HepG2 (cell line): ENCODE measurements at regions not wholly inside any gene's neighbourhood (a gene's known extent, or its start where the extent isn't known, plus 50 kb on each side); places are given as distances from the start of the nearest gene placed in this dataset.

Experiments used
- ATAC-seq: fragments of 200-7000 bp; cut with Tn5 transposase; 3 replicates; pipeline ENCODE4 v1.9.1; 2020; ENCODE audit warnings: mild to moderate bottlenecking, moderate library complexity
- BruUV-seq: library from RNA; stranded (reverse); fragments of 400-500 nt; replicated peaks from 2 replicates; lab custom pipeline; 2021; lab: Mats Ljungman, UMichigan
- CTCF ChIA-PET: fragments of 300-600 bp; formaldehyde crosslinking; extraction: SDS; loops from one replicate; lab custom pipeline; 2021; ENCODE audit warnings: low total read pairs, inconsistent platforms, low intra/inter-chr PET ratio; lab: Yijun Ruan, JAX
- POLR2A ChIA-PET: fragments of 350-600 bp; sonication (Branson Sonifier 250); formaldehyde crosslinking; loops from one replicate; lab custom pipeline; 2020; ENCODE audit warnings: antibody characterized with exemption, inconsistent platforms; lab: Yijun Ruan, JAX
- DNase-seq: peaks from one replicate; pipeline ENCODE4 v3.0.0-alpha.2; 2015; ENCODE audit warnings: low spot score
- FAIRE-seq: peaks from 3 replicates; lab custom pipeline; 2011; peaks lifted over from hg19 to GRCh38; lab: Jason Lieb, UNC
- H2AFZ ChIP-seq: one replicate; pipeline ENCODE4 v1.6.1; 2011; ENCODE audit warnings: low read length, inconsistent platforms
- H3K27ac ChIP-seq: fragments of 300-600 bp; 3 replicates; pipeline ENCODE4 v1.8.0; 2011; ENCODE audit warnings: mixed run types, mild to moderate bottlenecking, mixed read lengths, low read length, inconsistent platforms; ENCODE audit not compliant: insufficient read depth; ENCODE audit errors: extremely low read length
- H3K27me3 ChIP-seq, 2 experiments: fragments of 200-600 bp in 1 of 2; 2 replicates in 1 of 2; 3 replicates in 1 of 2; pipeline versions ENCODE4 v1.6.0 to v1.8.0; 2011; ENCODE audit warnings: low read length in 2 of 2, mild to moderate bottlenecking in 2 of 2, moderate library complexity in 2 of 2, inconsistent platforms in 1 of 2; ENCODE audit not compliant: insufficient read depth in 2 of 2, control insufficient read depth in 1 of 2
- H3K36me3 ChIP-seq, 2 experiments: fragments of 200-600 bp in 1 of 2; replicated peaks in 1 of 2; 2 replicates in 1 of 2; 3 replicates in 1 of 2; pipeline versions ENCODE4 v1.5.1 to v1.8.0; 2011; ENCODE audit warnings: low read length in 2 of 2, inconsistent platforms in 1 of 2; ENCODE audit not compliant: insufficient read depth in 2 of 2, control insufficient read depth in 1 of 2
- H3K4me1 ChIP-seq: 2 replicates; pipeline ENCODE4 v1.5.1; 2012; ENCODE audit warnings: low read length, inconsistent platforms; ENCODE audit not compliant: insufficient read depth
- H3K4me2 ChIP-seq: 2 replicates; pipeline ENCODE4 v1.6.0; 2011; ENCODE audit warnings: low read depth, low read length, inconsistent platforms
- H3K4me3 ChIP-seq, 3 experiments: fragments of 200-600 bp in 1 of 3; sonication (generic), shearing (Covaris generic) in 1 of 3; replicated peaks in 1 of 3; 2 replicates each; pipeline ENCODE4 v1.5.1; 2011 to 2016; ENCODE audit warnings: low read length in 3 of 3, inconsistent platforms in 2 of 3, low read depth in 2 of 3, mild to moderate bottlenecking in 2 of 3, control low read depth in 1 of 3, mixed read lengths in 1 of 3; ENCODE audit not compliant: insufficient read depth in 1 of 3
- H3K79me2 ChIP-seq: one replicate; pipeline ENCODE4 v1.6.1; 2011; ENCODE audit warnings: low read length, inconsistent platforms; ENCODE audit not compliant: insufficient read depth
- H3K9ac ChIP-seq: 2 replicates; pipeline ENCODE4 v1.6.0; 2011; ENCODE audit warnings: mild to moderate bottlenecking, low read depth, low read length, inconsistent platforms; ENCODE audit not compliant: insufficient read depth
- H3K9me3 ChIP-seq: 2 replicates; pipeline ENCODE4 v1.5.1; 2012; ENCODE audit warnings: mild to moderate bottlenecking, low read length
- H4K20me1 ChIP-seq: 2 replicates; pipeline ENCODE4 v1.6.0; 2011; ENCODE audit warnings: inconsistent platforms, mild to moderate bottlenecking, low read length, moderate library complexity; ENCODE audit not compliant: insufficient read depth
- HNF4A ChIP-seq: sonication (generic); formaldehyde crosslinking; IDR thresholded peaks from 2 replicates; pipeline ENCODE4 v1.4.0; 2020; ENCODE audit warnings: missing genetic modification reagents
- RAD51 ChIP-seq: fragments of 450-650 bp; IDR thresholded peaks from 2 replicates; pipeline ENCODE4 v1.6.1; 2016; ENCODE audit warnings: borderline replicate concordance
- SNAI1 ChIP-seq: sonication (generic); formaldehyde crosslinking; IDR thresholded peaks from 2 replicates; pipeline ENCODE4 v1.5.0; 2020; ENCODE audit warnings: mild to moderate bottlenecking, missing genetic modification reagents, borderline replicate concordance
- TAF15 ChIP-seq: fragments of 200-400 bp; formaldehyde crosslinking; IDR thresholded peaks from one replicate; pipeline ENCODE4 v1.6.1; 2018; ENCODE audit warnings: mild to moderate bottlenecking, low read depth, low read length; ENCODE audit not compliant: poor library complexity, severe bottlenecking
- ZNF367 ChIP-seq: sonication (generic); formaldehyde crosslinking; IDR thresholded peaks from 2 replicates; pipeline ENCODE4 v1.4.0; 2020; ENCODE audit warnings: missing genetic modification reagents, borderline replicate concordance
- ZNF670 ChIP-seq: sonication (generic); formaldehyde crosslinking; IDR thresholded peaks from 2 replicates; pipeline ENCODE4 v1.8.0; 2022; ENCODE audit warnings: mild to moderate bottlenecking, missing genetic modification reagents, borderline replicate concordance
- ZZZ3 ChIP-seq: sonication (generic); formaldehyde crosslinking; IDR thresholded peaks from 2 replicates; pipeline ENCODE4 v1.4.0; 2020; ENCODE audit warnings: missing genetic modification reagents, mild to moderate bottlenecking, borderline replicate concordance
- WGBS: methylation state at CpG from one replicate; pipeline ENCODE4 v1.1.6; 2017; ENCODE audit warnings: low lambda C conversion rate; 5-methylcytosine and 5-hydroxymethylcytosine counted together
- in situ Hi-C: cut with HindIII; loops from 2 replicates; pipeline ENCODE4 v1.10.0; 2017; ENCODE audit warnings: low pct_unique_long_range_greater_than_20kb; ENCODE audit not compliant: extremely low pct_ligation_motif_present
- intact Hi-C: fragments of 100-400 bp; cut with micrococcal nuclease; formaldehyde crosslinking; loops from one replicate; pipeline ENCODE4 v1.10.0; 2022; ENCODE audit not compliant: unreplicated experiment

DNA sequence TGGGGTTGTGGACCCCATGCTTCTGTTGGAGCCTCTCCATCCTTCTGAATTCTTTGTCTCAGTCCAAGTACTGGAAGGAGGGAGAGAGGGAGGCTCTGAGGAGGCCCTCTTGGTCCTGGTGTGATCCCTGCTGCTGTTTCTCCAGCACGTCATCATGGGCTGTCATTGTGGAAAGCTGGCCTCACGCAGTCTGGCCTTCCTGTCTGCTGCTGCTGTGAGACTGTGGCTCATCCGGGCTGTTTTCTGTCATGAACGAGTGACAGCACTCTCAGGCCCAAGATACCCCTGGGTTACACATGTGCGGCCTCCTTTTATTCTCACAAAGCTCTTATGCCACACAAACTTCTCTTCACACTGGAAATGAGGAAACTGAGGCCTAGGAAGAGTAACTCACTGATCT, 499.3 kb downstream of the CCDC171 start:
- ChIA-PET POLR2A (no interaction called here), CTCF (no interaction called here)
- Histone ChIP-seq H4K20me1 (no peaks in the 10 kb centered on the region), H3K4me2 (no peak overlapping the region), H3K4me1 (no peaks in the 10 kb centered on the region), H3K36me3 (no peaks in the 10 kb centered on the region), H3K79me2 (no peaks in the 10 kb centered on the region), H3K27ac (no peak overlapping the region), H3K9ac (no peak overlapping the region), H3K9me3 (no peaks in the 10 kb centered on the region), H3K4me3 (no peak overlapping the region), H3K27me3 (no peaks in the 10 kb centered on the region; a peak in 2 of 5 replicates), H2AFZ (no peak overlapping the region)
- no peak for FAIRE-seq
- TF ChIP-seq TAF15 (no peak), RAD51 (no peak), ZZZ3 (CRISPR knock-in tag) (no peak), ZNF367 (CRISPR knock-in tag) (no peak), ZNF670 (CRISPR knock-in tag) (no peak)
- intact Hi-C loops (no loop called here), in situ Hi-C loops (no loop called here)
- 34% methylated on average over 4 of the region's 5 CpGs for WGBS
- no peak for DNase-seq
- BruUV-seq = no TSS peak
- ATAC-seq = no peak

DNA sequence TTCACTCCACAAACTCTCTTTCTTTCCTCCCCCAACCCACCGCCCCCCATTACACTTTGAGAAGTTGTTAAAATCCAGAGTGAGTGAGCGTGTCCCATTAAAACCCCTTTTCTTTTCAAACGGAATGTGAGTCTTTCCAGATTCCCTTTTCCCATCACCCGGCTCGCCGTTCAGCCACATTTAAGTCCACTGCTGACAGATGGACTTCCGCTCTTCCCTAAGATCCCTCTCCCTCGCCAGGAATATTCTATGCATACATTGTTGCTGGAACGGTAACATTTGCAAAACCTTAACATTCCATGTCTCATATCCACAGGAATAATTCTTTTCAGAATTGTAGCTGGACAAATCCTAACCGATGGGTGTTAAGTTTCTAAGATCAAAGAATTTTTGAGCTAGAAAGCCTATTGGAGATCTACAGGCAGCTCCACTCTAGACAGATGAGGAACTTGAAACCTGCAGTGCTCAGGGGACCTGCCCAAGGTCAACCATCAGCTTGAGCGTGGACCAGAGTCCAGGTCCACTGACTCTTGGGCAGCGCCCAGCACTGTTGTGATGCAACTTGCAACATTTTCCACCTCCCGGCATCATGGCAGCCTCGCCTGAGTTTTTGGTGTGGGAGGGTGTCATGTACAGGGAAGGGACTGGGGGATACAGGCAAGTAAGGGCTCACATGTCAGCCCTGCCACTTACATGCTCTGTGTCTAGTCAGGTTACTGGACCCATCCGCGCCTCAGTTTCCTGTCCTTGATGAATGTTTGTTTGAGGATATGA, 500.1 kb downstream of the CCDC171 start:
- H3K36me3 ChIP-seq = no peaks in the 10 kb centered on the region
- CTCF ChIA-PET = no interaction called here
- FAIRE-seq (no peak), ATAC-seq (no peak), DNase-seq (no peak)
- no peaks in the 10 kb centered on the region for H3K9me3 ChIP-seq
- no peaks in the 10 kb centered on the region; a peak in 2 of 5 replicates for H3K27me3 ChIP-seq
- H3K27ac ChIP-seq = no peak overlapping the region
- TF ChIP-seq SNAI1 (no peak), HNF4A (0 out of 2 replicates have a peak, but pooled peaks have one; percentile 8)
- H3K4me3 ChIP-seq = no peak overlapping the region
- intact Hi-C loops = no loop called here
- H3K79me2 ChIP-seq = no peaks in the 10 kb centered on the region
- H3K4me1 ChIP-seq = no peaks in the 10 kb centered on the region
- no peaks in the 10 kb centered on the region for H4K20me1 ChIP-seq
- in situ Hi-C loops = no loop called here
- 47% methylated on average over 14 of the region's 16 CpGs for WGBS
- POLR2A ChIA-PET = no interaction called here
- no peak overlapping the region for H2AFZ ChIP-seq
- H3K4me2 ChIP-seq = no peak overlapping the region
- no peak overlapping the region for H3K9ac ChIP-seq
- no TSS peak for BruUV-seq
